ENCODE measurements at regions not wholly inside any gene's neighbourhood (a gene's known extent, or its start where the extent isn't known, plus 50 kb on each side); places are given as distances from the start of the nearest gene placed in this dataset.

DNA sequence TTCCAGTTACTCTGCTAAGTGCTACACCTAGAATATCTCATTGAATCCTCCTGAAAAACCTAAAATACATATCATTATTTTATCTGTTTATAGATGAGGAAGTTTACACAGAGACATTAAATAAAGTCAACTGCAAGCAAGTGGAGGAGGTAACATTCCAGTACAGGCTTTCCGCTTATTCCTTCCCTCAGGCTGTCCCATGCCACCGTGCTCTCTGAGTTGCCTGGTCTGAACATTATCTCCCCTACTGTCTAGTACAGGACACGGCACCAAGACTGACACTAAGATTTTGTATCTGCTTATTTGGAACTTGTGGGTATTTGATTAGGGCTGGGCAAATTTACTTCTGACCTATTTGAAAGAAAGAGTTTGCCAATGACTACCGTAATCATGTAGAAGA, 172.4 kb upstream of the STK32A start:
- TF ChIP-seq, protein P1, sequence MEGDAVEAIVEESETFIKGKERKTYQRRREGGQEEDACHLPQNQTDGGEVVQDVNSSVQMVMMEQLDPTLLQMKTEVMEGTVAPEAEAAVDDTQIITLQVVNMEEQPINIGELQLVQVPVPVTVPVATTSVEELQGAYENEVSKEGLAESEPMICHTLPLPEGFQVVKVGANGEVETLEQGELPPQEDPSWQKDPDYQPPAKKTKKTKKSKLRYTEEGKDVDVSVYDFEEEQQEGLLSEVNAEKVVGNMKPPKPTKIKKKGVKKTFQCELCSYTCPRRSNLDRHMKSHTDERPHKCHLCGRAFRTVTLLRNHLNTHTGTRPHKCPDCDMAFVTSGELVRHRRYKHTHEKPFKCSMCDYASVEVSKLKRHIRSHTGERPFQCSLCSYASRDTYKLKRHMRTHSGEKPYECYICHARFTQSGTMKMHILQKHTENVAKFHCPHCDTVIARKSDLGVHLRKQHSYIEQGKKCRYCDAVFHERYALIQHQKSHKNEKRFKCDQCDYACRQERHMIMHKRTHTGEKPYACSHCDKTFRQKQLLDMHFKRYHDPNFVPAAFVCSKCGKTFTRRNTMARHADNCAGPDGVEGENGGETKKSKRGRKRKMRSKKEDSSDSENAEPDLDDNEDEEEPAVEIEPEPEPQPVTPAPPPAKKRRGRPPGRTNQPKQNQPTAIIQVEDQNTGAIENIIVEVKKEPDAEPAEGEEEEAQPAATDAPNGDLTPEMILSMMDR (IDR thresholded peaks at IDR 0.05): no peak
- TF ChIP-seq EZH2 (IDR thresholded peaks at IDR 0.05): no peak
- no peak for TF ChIP-seq EZH2phosphoT487 (IDR thresholded peaks at IDR 0.05)
